Anterior cingulate cortex (tissue), 58 donors: ENCODE measurements at regions not wholly inside any gene's neighbourhood (a gene's known extent, or its start where the extent isn't known, plus 50 kb on each side); places are given as distances from the start of the nearest gene placed in this dataset.
A peak's percentile ranks its signal among the peaks of the same experiment; 100 is the strongest.
"Not testable (repeated sequence)": the region's sequence is repeated elsewhere in the genome, so short reads cannot be mapped to it uniquely, and the experiment has no call there.

Experiments
- DNase-seq, 58 donors: peaks; one replicate each; lab custom pipeline; 2025; lab: John Stamatoyannopoulos, UW

- DNase-seq = no peak
These were observed 73.2 kb upstream of the ZNF746 start for GRCh38 chr7:149570784-149571183.

GRCh38 chr7:149569726-149570422 lies 72.3 kb upstream of the ZNF746 start:
- DNase-seq = no peak

GRCh38 chr7:149569025-149569725 lies 71.6 kb upstream of the ZNF746 start:
- DNase-seq = no peak

GRCh38 chr7:149568218-149568617 lies 70.6 kb upstream of the ZNF746 start:
- no peak for DNase-seq

GRCh38 chr7:149566103-149566502 lies 68.5 kb upstream of the ZNF746 start:
- DNase-seq = no peak

- no peak for DNase-seq
These were observed 67.4 kb upstream of the ZNF746 start for GRCh38 chr7:149565096-149565382.

- no peak for DNase-seq
These were observed 66.9 kb upstream of the ZNF746 start for GRCh38 chr7:149564340-149565095.

GRCh38 chr7:149562602-149563001 lies 65.0 kb upstream of the ZNF746 start:
- no peak for DNase-seq

- no peak for DNase-seq
These were observed 63.5 kb upstream of the ZNF746 start for GRCh38 chr7:149561072-149561471.

- DNase-seq = no peak
These were observed 62.1 kb upstream of the ZNF746 start for GRCh38 chr7:149559711-149560110.

- peak in 1 of 58 donors; percentile 37 for DNase-seq
These were observed 60.7 kb upstream of the ZNF746 start for GRCh38 chr7:149558149-149558861.

- not testable (repeated sequence) for DNase-seq
These were observed 58.9 kb upstream of the ZNF746 start for GRCh38 chr7:149556525-149556924.

GRCh38 chr7:149554821-149555220 lies 57.2 kb upstream of the ZNF746 start:
- DNase-seq = not testable (repeated sequence)

GRCh38 chr7:149553991-149554390 lies 56.4 kb upstream of the ZNF746 start:
- DNase-seq = not testable (repeated sequence)

- no peak for DNase-seq
These were observed 55.2 kb upstream of the ZNF746 start for GRCh38 chr7:149552799-149553198.
